Loucy (cell line): ENCODE measurements at regions not wholly inside any gene's neighbourhood (a gene's known extent, or its start where the extent isn't known, plus 50 kb on each side); places are given as distances from the start of the nearest gene placed in this dataset.
"Not testable (repeated sequence)": the region's sequence is repeated elsewhere in the genome, so short reads cannot be mapped to it uniquely, and the experiment has no call there.

ENCODE experiments used
- H2AFZ ChIP-seq: fragments of 200-600 bp; sonication (generic); 2 replicates; pipeline ENCODE4 v1.6.0; 2016; ENCODE audit warnings: antibody characterized with exemption, mild to moderate bottlenecking, low read length, moderate library complexity
- H3F3A ChIP-seq: fragments of 200-600 bp; 2 replicates; pipeline ENCODE4 v1.6.0; 2016; ENCODE audit warnings: antibody characterized with exemption, low read depth, mild to moderate bottlenecking
- H3K27me3 ChIP-seq: fragments of 200-600 bp; sonication (generic); 2 replicates; pipeline ENCODE4 v1.6.1; 2014; ENCODE audit warnings: low read length, mild to moderate bottlenecking; ENCODE audit not compliant: insufficient read depth, poor library complexity, severe bottlenecking
- H3K36me3 ChIP-seq: fragments of 200-600 bp; sonication (generic); 2 replicates; pipeline ENCODE4 v1.6.1; 2016; ENCODE audit warnings: low read length; ENCODE audit not compliant: insufficient read depth
- H3K4me1 ChIP-seq: fragments of 200-600 bp; sonication (generic); 2 replicates; pipeline ENCODE4 v1.5.1; 2014; ENCODE audit warnings: low read length, mild to moderate bottlenecking; ENCODE audit not compliant: insufficient read depth, poor library complexity, severe bottlenecking
- H3K4me2 ChIP-seq: fragments of 200-600 bp; sonication (generic); 2 replicates; pipeline ENCODE4 v1.6.0; 2014; ENCODE audit warnings: antibody characterized with exemption, low read length, low read depth, mild to moderate bottlenecking; ENCODE audit not compliant: poor library complexity, severe bottlenecking
- H3K4me3 ChIP-seq: fragments of 200-600 bp; sonication (generic); 2 replicates; pipeline ENCODE4 v1.5.1; 2014; ENCODE audit warnings: low read length, mild to moderate bottlenecking, mixed read lengths; ENCODE audit not compliant: poor library complexity, severe bottlenecking
- H3K79me2 ChIP-seq: fragments of 200-600 bp; sonication (generic); 2 replicates; pipeline ENCODE4 v1.6.1; 2014; ENCODE audit warnings: low read length; ENCODE audit not compliant: insufficient read depth
- H3K9ac ChIP-seq: fragments of 200-600 bp; sonication (generic); 2 replicates; pipeline ENCODE4 v1.6.0; 2014; ENCODE audit warnings: mild to moderate bottlenecking, low read depth, low read length, moderate library complexity; ENCODE audit not compliant: poor library complexity, severe bottlenecking
- H3K9me2 ChIP-seq: fragments of 200-600 bp; sonication (generic); replicated peaks from 2 replicates; pipeline ENCODE4 v1.6.1; 2016; ENCODE audit warnings: low read depth, low read length, mixed read lengths
- H3K9me3 ChIP-seq: fragments of 200-600 bp; sonication (generic); 2 replicates; pipeline ENCODE4 v1.6.1; 2014; ENCODE audit warnings: mild to moderate bottlenecking, antibody characterized with exemption, low read length, low read depth; ENCODE audit not compliant: insufficient read depth
- H4K20me1 ChIP-seq: fragments of 200-600 bp; sonication (generic); 2 replicates; pipeline ENCODE4 v1.6.0; 2014; ENCODE audit warnings: antibody characterized with exemption, low read length, mild to moderate bottlenecking; ENCODE audit not compliant: insufficient read depth, poor library complexity, severe bottlenecking
- EZH2phosphoT487 ChIP-seq: fragments of 200-600 bp; IDR thresholded peaks from 2 replicates; pipeline ENCODE4 v1.6.1; 2018; ENCODE audit warnings: antibody characterized with exemption, mild to moderate bottlenecking, moderate library complexity, borderline replicate concordance
- TF ChIP-seq, protein P1 (sequence below): fragments of 200-600 bp; sonication (generic); conservative IDR thresholded peaks from 2 replicates; pipeline ENCODE4 v1.5.1; 2014; ENCODE audit warnings: mild to moderate bottlenecking, antibody characterized with exemption, low read length

DNA sequence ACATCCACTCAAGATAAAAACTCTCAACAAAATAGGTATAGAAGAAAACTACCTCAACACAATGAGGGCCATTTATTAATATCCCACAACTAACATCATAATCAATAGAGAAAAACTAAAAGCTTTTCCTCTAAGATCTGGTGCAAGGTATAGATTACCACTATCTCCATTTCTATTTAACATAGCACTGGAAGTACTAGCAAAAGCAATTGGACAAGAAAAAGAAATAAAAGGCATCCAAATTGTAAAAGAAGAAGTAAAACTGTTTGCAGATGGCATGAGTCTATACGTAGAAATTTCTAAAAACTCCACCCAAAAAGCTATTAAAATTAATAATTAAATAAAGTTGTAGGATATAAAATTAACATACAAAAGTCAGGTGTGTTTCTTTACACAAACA, 230.8 kb upstream of the PRSS16 start:
- no peaks in the 10 kb centered on the region for H3K4me1 ChIP-seq
- TF ChIP-seq EZH2phosphoT487, result no peak
- TF ChIP-seq, protein P1, sequence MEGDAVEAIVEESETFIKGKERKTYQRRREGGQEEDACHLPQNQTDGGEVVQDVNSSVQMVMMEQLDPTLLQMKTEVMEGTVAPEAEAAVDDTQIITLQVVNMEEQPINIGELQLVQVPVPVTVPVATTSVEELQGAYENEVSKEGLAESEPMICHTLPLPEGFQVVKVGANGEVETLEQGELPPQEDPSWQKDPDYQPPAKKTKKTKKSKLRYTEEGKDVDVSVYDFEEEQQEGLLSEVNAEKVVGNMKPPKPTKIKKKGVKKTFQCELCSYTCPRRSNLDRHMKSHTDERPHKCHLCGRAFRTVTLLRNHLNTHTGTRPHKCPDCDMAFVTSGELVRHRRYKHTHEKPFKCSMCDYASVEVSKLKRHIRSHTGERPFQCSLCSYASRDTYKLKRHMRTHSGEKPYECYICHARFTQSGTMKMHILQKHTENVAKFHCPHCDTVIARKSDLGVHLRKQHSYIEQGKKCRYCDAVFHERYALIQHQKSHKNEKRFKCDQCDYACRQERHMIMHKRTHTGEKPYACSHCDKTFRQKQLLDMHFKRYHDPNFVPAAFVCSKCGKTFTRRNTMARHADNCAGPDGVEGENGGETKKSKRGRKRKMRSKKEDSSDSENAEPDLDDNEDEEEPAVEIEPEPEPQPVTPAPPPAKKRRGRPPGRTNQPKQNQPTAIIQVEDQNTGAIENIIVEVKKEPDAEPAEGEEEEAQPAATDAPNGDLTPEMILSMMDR, result no peak
- no peak overlapping the region for H2AFZ ChIP-seq
- H3K27me3 ChIP-seq, result no peaks in the 10 kb centered on the region
- H3K4me3 ChIP-seq, result no peak overlapping the region
- H3K4me2 ChIP-seq, result no peak overlapping the region
- no peaks in the 10 kb centered on the region for H4K20me1 ChIP-seq
- no peaks in the 10 kb centered on the region; the same call in 1 of the 2 replicates for H3K9me3 ChIP-seq
- no peaks in the 10 kb centered on the region for H3K9me2 ChIP-seq
- H3K9ac ChIP-seq, result no peak overlapping the region
- H3F3A ChIP-seq, result no peaks in the 10 kb centered on the region
- no peaks in the 10 kb centered on the region for H3K36me3 ChIP-seq
- H3K79me2 ChIP-seq, result no peaks in the 10 kb centered on the region

DNA sequence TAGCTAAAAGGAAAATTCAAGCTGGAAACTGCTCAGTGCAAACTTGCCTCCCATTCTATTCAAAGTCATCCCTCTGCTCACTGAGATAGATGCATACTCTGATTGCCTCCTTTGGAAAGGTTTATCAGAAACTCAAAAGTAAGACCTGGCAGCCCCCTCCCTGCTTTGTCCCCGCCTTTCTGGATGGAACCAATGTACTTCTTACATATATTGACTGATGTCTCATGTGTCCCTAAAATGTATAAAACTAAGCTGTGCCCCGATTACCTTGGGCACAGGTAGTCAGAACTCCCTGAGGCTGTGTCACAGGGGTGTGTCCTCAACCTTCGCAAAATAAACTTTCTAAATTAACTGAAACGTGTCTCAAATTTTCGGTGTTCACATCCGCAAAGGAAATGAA, 229.1 kb upstream of the PRSS16 start:
- not testable (repeated sequence) for H4K20me1 ChIP-seq, H3K36me3 ChIP-seq, H2AFZ ChIP-seq, H3K9me3 ChIP-seq, H3K9ac ChIP-seq, H3K4me1 ChIP-seq, H3K79me2 ChIP-seq, H3K27me3 ChIP-seq, H3K4me2 ChIP-seq, H3F3A ChIP-seq, H3K4me3 ChIP-seq, H3K9me2 ChIP-seq

DNA sequence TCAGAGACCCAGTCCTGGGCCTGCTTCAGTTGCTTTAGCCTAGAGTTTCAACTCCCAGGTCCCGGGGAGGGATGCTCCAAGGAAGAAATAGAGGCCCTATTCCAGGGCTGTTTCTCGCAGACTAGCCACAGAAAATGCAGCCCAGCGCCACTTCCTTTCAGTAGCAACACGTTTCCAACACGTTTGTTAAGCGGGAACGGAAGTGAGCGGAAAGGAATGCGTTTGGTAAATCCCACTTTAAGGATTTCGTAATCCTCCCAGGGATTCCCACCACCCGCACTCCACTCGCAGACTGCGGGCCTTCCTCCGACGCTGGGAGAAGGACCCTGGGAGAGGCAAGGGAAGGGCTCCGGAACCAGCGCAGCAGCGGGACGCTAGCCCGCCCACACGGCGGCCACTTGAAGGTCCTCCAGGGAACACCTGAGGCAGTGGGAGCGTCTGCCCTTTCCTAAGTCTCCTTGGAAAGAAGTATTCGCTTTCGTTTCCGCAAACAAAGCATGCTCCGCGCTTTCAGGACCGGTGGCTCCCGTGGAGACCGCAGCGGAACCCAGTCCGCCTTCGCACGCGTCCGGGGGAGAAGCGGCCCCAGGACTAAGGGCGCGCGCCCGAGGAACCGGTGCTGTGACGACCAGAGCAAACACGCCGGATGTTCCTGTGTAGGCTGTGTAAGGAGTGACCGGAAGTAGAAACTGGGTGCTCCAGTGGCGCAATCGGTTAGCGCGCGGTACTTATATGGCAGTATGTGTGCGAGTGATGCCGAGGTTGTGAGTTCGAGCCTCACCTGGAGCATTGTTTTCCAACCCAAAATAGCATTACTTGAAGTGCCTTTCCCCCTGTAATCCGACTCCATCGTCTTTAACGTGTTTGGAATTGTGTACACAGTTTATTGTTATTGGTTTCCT, 227.6 kb upstream of the PRSS16 start:
- no peaks in the 10 kb centered on the region for H3K4me1 ChIP-seq
- H3K79me2 ChIP-seq, result no peaks in the 10 kb centered on the region
- no peak overlapping the region for H2AFZ ChIP-seq
- no peaks in the 10 kb centered on the region for H3K36me3 ChIP-seq
- no peaks in the 10 kb centered on the region for H4K20me1 ChIP-seq
- no peaks in the 10 kb centered on the region for H3K9me2 ChIP-seq
- no peak overlapping the region for H3K4me3 ChIP-seq
- H3K9me3 ChIP-seq, result no peaks in the 10 kb centered on the region; the same call in 1 of the 2 replicates
- TF ChIP-seq EZH2phosphoT487, result no peak
- TF ChIP-seq, protein P1, result no peak
- H3K27me3 ChIP-seq, result no peaks in the 10 kb centered on the region
- H3K4me2 ChIP-seq, result no peak overlapping the region
- H3K9ac ChIP-seq, result no peak overlapping the region
- H3F3A ChIP-seq, result no peaks in the 10 kb centered on the region

DNA sequence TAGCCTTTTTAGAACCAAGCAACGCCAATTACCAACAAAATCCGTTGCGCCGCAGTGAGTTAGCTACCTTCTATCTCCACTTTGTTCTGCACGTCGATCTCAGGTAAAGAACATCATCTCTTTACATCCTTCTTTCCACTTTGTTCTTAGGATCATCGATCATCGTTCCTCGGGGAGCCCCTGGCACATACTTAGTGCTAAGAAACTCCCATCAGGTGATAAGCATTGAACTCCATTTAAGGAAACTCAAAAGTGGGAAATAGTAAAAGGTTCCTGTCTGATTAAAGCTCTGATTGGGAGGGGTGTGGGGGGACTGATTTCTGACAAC, 227.0 kb upstream of the PRSS16 start:
- H3K4me1 ChIP-seq, result no peaks in the 10 kb centered on the region
- TF ChIP-seq, protein P1, result no peak
- no peak for TF ChIP-seq EZH2phosphoT487
- no peaks in the 10 kb centered on the region for H3K9me2 ChIP-seq
- no peaks in the 10 kb centered on the region for H3K27me3 ChIP-seq
- H3K4me2 ChIP-seq, result no peak overlapping the region
- H4K20me1 ChIP-seq, result no peaks in the 10 kb centered on the region
- H3F3A ChIP-seq, result no peaks in the 10 kb centered on the region
- no peak overlapping the region for H2AFZ ChIP-seq
- no peaks in the 10 kb centered on the region for H3K79me2 ChIP-seq
- H3K36me3 ChIP-seq, result no peaks in the 10 kb centered on the region
- H3K9me3 ChIP-seq, result no peaks in the 10 kb centered on the region; the same call in 1 of the 2 replicates
- H3K4me3 ChIP-seq, result no peak overlapping the region
- no peak overlapping the region for H3K9ac ChIP-seq
